ENCODE measurements at regions not wholly inside any gene's neighbourhood (a gene's known extent, or its start where the extent isn't known, plus 50 kb on each side); places are given as distances from the start of the nearest gene placed in this dataset.

GRCh38 chr15:25616471-25616870 lies 177.6 kb upstream of the UBE3A start:
- Histone ChIP-seq H3K4me1 (ENCODE audit: control insufficient read depth, extremely low read depth, insufficient read depth, low read length) (no peaks in the 10 kb centered on the region), H2AFZ (ENCODE audit: low read depth, low read length) (no peak overlapping the region), H3K79me2 (ENCODE audit: control insufficient read depth, insufficient read depth, low read length) (no peaks in the 10 kb centered on the region), H3K4me2 (ENCODE audit: insufficient read depth, low read length) (no peak overlapping the region), H4K20me1 (replicated peaks; ENCODE audit: control insufficient read depth, extremely low read depth, insufficient read depth, low read length) (no peaks in the 10 kb centered on the region), H3K9me3 (replicated peaks; ENCODE audit: control insufficient read depth, insufficient read depth, low read length) (peaks cover 13% of the 10 kb centered on the region), H3K27me3 (ENCODE audit: control insufficient read depth in 2 of 2, insufficient read depth in 2 of 2, low read length in 2 of 2) (no peaks in the 10 kb centered on the region), H3K9ac (replicated peaks; ENCODE audit: extremely low read depth, insufficient read depth, low read length) (no peak overlapping the region), H3K36me3 (ENCODE audit: control insufficient read depth in 2 of 2, extremely low read depth in 1 of 2, insufficient read depth in 2 of 2, low read length in 2 of 2) (no peaks in the 10 kb centered on the region), H3K4me3 (replicated peaks in 1 of 3; ENCODE audit: insufficient read depth in 1 of 3, low read depth in 1 of 3, low read length in 3 of 3) (no peak overlapping the region), H3K9me1 (replicated peaks; ENCODE audit: control insufficient read depth, extremely low read depth, insufficient read depth, low read length) (no peaks in the 10 kb centered on the region), H3K27ac (ENCODE audit: insufficient read depth, low read depth, low read length) (no peak overlapping the region)
- no TSS peak for BruUV-seq (replicated peaks)
- FAIRE-seq (no peak), DNase-seq (ENCODE audit: low read depth, low spot score) (no peak)
- TF ChIP-seq EZH2 (IDR thresholded peaks at IDR 0.05; ENCODE audit: borderline replicate concordance, low read depth, low read length, severe bottlenecking) (no peak), POLR2A (IDR thresholded peaks at IDR 0.05; ENCODE audit: low read depth, low read length) (no peak), MYC (IDR thresholded peaks at IDR 0.05; ENCODE audit: low read depth, low read length) (no peak), FOS (IDR thresholded peaks at IDR 0.05; ENCODE audit: borderline replicate concordance, insufficient read depth, low read length) (no peak), GATA2 (IDR thresholded peaks at IDR 0.05; ENCODE audit: insufficient read depth, insufficient read length, low read depth, low read length) (no peak), POLR2AphosphoS5 (IDR thresholded peaks at IDR 0.05; ENCODE audit: insufficient read depth, low read depth, low read length) (no peak)
- TF ChIP-seq, protein P1, sequence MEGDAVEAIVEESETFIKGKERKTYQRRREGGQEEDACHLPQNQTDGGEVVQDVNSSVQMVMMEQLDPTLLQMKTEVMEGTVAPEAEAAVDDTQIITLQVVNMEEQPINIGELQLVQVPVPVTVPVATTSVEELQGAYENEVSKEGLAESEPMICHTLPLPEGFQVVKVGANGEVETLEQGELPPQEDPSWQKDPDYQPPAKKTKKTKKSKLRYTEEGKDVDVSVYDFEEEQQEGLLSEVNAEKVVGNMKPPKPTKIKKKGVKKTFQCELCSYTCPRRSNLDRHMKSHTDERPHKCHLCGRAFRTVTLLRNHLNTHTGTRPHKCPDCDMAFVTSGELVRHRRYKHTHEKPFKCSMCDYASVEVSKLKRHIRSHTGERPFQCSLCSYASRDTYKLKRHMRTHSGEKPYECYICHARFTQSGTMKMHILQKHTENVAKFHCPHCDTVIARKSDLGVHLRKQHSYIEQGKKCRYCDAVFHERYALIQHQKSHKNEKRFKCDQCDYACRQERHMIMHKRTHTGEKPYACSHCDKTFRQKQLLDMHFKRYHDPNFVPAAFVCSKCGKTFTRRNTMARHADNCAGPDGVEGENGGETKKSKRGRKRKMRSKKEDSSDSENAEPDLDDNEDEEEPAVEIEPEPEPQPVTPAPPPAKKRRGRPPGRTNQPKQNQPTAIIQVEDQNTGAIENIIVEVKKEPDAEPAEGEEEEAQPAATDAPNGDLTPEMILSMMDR (IDR thresholded peaks at IDR 0.05; ENCODE audit: extremely low read depth in 1 of 2, insufficient read depth in 1 of 2, low read depth in 1 of 2, low read length in 2 of 2), result no peak
- dilution Hi-C loops (cut with MboI; ENCODE audit: extremely low pct_ligation_motif_present, low sequenced_read_pairs) (no loop called here), intact Hi-C loops (cut with micrococcal nuclease) (no loop called here)
- CTCF ChIA-PET, result no interaction called here
- POLR2A ChIA-PET, result no interaction called here

GRCh38 chr15:25613134-25613533 lies 174.3 kb upstream of the UBE3A start:
- CTCF ChIA-PET, result no interaction called here
- dilution Hi-C loops (cut with MboI; ENCODE audit: extremely low pct_ligation_motif_present, low sequenced_read_pairs), result no loop called here

More at GRCh38 chr15:25613134-25613533, 174.3 kb upstream of the UBE3A start:
- no peaks in the 10 kb centered on the region for H4K20me1 ChIP-seq (replicated peaks; ENCODE audit: control insufficient read depth, extremely low read depth, insufficient read depth, low read length)
- no peaks in the 10 kb centered on the region for H3K36me3 ChIP-seq (ENCODE audit: control insufficient read depth in 2 of 2, extremely low read depth in 1 of 2, insufficient read depth in 2 of 2, low read length in 2 of 2)
- H2AFZ ChIP-seq (ENCODE audit: low read depth, low read length), result no peak overlapping the region
- no peaks in the 10 kb centered on the region for H3K9me1 ChIP-seq (replicated peaks; ENCODE audit: control insufficient read depth, extremely low read depth, insufficient read depth, low read length)
- no peak overlapping the region for H3K27ac ChIP-seq (ENCODE audit: insufficient read depth, low read depth, low read length)
- no peaks in the 10 kb centered on the region for H3K4me1 ChIP-seq (ENCODE audit: control insufficient read depth, extremely low read depth, insufficient read depth, low read length)
- DNase-seq (ENCODE audit: low read depth, low spot score) (no peak), FAIRE-seq (no peak)
- POLR2A ChIA-PET, result no interaction called here
- peaks cover 14% of the 10 kb centered on the region for H3K9me3 ChIP-seq (replicated peaks; ENCODE audit: control insufficient read depth, insufficient read depth, low read length)
- TF ChIP-seq EZH2 (IDR thresholded peaks at IDR 0.05; ENCODE audit: borderline replicate concordance, low read depth, low read length, severe bottlenecking), result no peak
- TF ChIP-seq JUN (IDR thresholded peaks at IDR 0.05; ENCODE audit: borderline replicate concordance, insufficient read depth, insufficient read length, low read depth), result no peak
- no peak for TF ChIP-seq FOS (IDR thresholded peaks at IDR 0.05; ENCODE audit: borderline replicate concordance, insufficient read depth, low read length)
- TF ChIP-seq GATA2 (IDR thresholded peaks at IDR 0.05; ENCODE audit: insufficient read depth, insufficient read length, low read depth, low read length), result no peak
- TF ChIP-seq, protein P1 (IDR thresholded peaks at IDR 0.05; ENCODE audit: extremely low read depth in 1 of 2, insufficient read depth in 1 of 2, low read depth in 1 of 2, low read length in 2 of 2), result no peak
- TF ChIP-seq POLR2A (IDR thresholded peaks at IDR 0.05; ENCODE audit: low read depth, low read length), result no peak
- no peak for TF ChIP-seq POLR2AphosphoS5 (IDR thresholded peaks at IDR 0.05; ENCODE audit: insufficient read depth, low read depth, low read length)
- no peak for TF ChIP-seq MYC (IDR thresholded peaks at IDR 0.05; ENCODE audit: low read depth, low read length)
- no peak for TF ChIP-seq MAX (IDR thresholded peaks at IDR 0.05; ENCODE audit: insufficient read depth, insufficient read length)
- BruUV-seq (replicated peaks), result no TSS peak
- H3K4me2 ChIP-seq (ENCODE audit: insufficient read depth, low read length), result no peak overlapping the region
- no peaks in the 10 kb centered on the region for H3K27me3 ChIP-seq (ENCODE audit: control insufficient read depth in 2 of 2, insufficient read depth in 2 of 2, low read length in 2 of 2)
- no peaks in the 10 kb centered on the region for H3K79me2 ChIP-seq (ENCODE audit: control insufficient read depth, insufficient read depth, low read length)
- intact Hi-C loops (cut with micrococcal nuclease), result no loop called here
- no peak overlapping the region for H3K9ac ChIP-seq (replicated peaks; ENCODE audit: extremely low read depth, insufficient read depth, low read length)
- H3K4me3 ChIP-seq (replicated peaks in 1 of 3; ENCODE audit: insufficient read depth in 1 of 3, low read depth in 1 of 3, low read length in 3 of 3), result no peak overlapping the region
